ENCODE measurements at regions not wholly inside any gene's neighbourhood (a gene's known extent, or its start where the extent isn't known, plus 50 kb on each side); places are given as distances from the start of the nearest gene placed in this dataset.
"Not testable (repeated sequence)": the region's sequence is repeated elsewhere in the genome, so short reads cannot be mapped to it uniquely, and the experiment has no call there.

GRCh38 chr3:167102071-167102470, 278.0 kb downstream of the ZBBX start:
- DNase-seq = peak; percentile 18 to 41

GRCh38 chr3:167100651-167101050, 279.4 kb downstream of the ZBBX start:
- no peak for DNase-seq

GRCh38 chr3:167100200-167100599, 279.9 kb downstream of the ZBBX start:
- no peak for DNase-seq

- no peak for DNase-seq
Observed at GRCh38 chr3:167095976-167096375, 284.1 kb downstream of the ZBBX start.

- DNase-seq = no peak
Observed at GRCh38 chr3:167094632-167095031, 285.5 kb downstream of the ZBBX start.

- no peak for DNase-seq
Observed at GRCh38 chr3:167091226-167091625, 288.9 kb downstream of the ZBBX start.

- DNase-seq = no peak
Observed at GRCh38 chr3:167084545-167084944, 295.6 kb downstream of the ZBBX start.

- DNase-seq = no peak
Observed at GRCh38 chr3:167078070-167078622, 302.0 kb downstream of the ZBBX start.

- no peak for DNase-seq
Observed at GRCh38 chr3:167067787-167068161, 312.3 kb downstream of the ZBBX start.

- DNase-seq = peak; percentile 85 to 92
Observed at GRCh38 chr3:167066977-167067786, 312.9 kb downstream of the ZBBX start.

GRCh38 chr3:167057581-167057980, 322.5 kb downstream of the ZBBX start:
- DNase-seq = peak; percentile 85 to 96

- DNase-seq = peak in 1 of 2 experiments; percentile 6
Observed at GRCh38 chr3:167054926-167055325, 325.2 kb downstream of the ZBBX start.

- DNase-seq = peak in 1 of 2 experiments; percentile 14
Observed at GRCh38 chr3:167051421-167051820, 328.7 kb downstream of the ZBBX start.

GRCh38 chr3:167033866-167034265, 346.2 kb downstream of the ZBBX start:
- no peak for DNase-seq

GRCh38 chr3:167032267-167032876, 347.7 kb downstream of the ZBBX start:
- DNase-seq = peak; percentile 75 to 86

- DNase-seq = no peak
Observed at GRCh38 chr3:167031364-167032049, 348.6 kb downstream of the ZBBX start.

GRCh38 chr3:167030082-167030725, 349.9 kb downstream of the ZBBX start:
- peak in 1 of 2 experiments; percentile 47 for DNase-seq

GRCh38 chr3:167019503-167019902, 360.6 kb downstream of the ZBBX start:
- DNase-seq = not testable (repeated sequence)

- not testable (repeated sequence) for DNase-seq
Observed at GRCh38 chr3:167018591-167019111, 361.4 kb downstream of the ZBBX start.

- DNase-seq = no peak
Observed at GRCh38 chr3:167012691-167013090, 367.4 kb downstream of the ZBBX start.

- peak; percentile 35 to 82 for DNase-seq
Observed at GRCh38 chr3:167008791-167009190, 371.3 kb downstream of the ZBBX start.

GRCh38 chr3:167001374-167001773, 378.7 kb downstream of the ZBBX start:
- no peak for DNase-seq

Measured in NCI-H2081 (cell line).